ENCODE measurements at regions not wholly inside any gene's neighbourhood (a gene's known extent, or its start where the extent isn't known, plus 50 kb on each side); places are given as distances from the start of the nearest gene placed in this dataset.

- Mint-ChIP-seq H3K4me3 (ENCODE audit: unreplicated experiment) (no peak overlapping the region), H3K36me3 (ENCODE audit: unreplicated experiment) (no peaks in the 10 kb centered on the region), H3K9me3 (ENCODE audit: unreplicated experiment) (no peaks in the 10 kb centered on the region)
Observed at GRCh38 chr4:123943976-123944375, 547.4 kb downstream of the SPRY1 start.

DNA sequence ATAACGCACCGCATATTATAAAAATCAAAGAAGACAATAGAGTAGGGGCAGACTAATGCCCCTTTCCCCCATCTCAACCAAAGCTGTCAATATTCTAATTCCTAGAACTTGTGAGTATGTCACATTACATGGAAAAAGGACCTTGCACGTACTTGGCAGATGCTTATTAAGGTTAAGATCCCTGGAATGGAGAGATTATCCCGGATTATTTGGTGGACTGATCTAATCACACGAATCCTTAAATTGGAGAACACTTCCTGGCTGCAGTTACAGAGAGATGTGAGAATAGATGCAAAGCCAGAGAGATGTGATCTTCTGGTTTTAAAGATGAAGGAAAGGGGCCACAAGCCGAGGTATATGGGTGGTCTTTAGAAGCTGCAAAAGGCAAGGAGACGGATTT is 548.7 kb downstream of the SPRY1 start:
- Mint-ChIP-seq H3K36me3 (ENCODE audit: unreplicated experiment) (no peaks in the 10 kb centered on the region), H3K27me3 (ENCODE audit: unreplicated experiment) (no peaks in the 10 kb centered on the region), H3K4me3 (ENCODE audit: unreplicated experiment) (no peak overlapping the region), H3K9me3 (ENCODE audit: unreplicated experiment) (no peaks in the 10 kb centered on the region), H3K27ac (ENCODE audit: unreplicated experiment) (no peak overlapping the region), H3K4me1 (ENCODE audit: low read depth, unreplicated experiment) (no peaks in the 10 kb centered on the region)
- no peak for DNase-seq
- TF ChIP-seq, protein P1, sequence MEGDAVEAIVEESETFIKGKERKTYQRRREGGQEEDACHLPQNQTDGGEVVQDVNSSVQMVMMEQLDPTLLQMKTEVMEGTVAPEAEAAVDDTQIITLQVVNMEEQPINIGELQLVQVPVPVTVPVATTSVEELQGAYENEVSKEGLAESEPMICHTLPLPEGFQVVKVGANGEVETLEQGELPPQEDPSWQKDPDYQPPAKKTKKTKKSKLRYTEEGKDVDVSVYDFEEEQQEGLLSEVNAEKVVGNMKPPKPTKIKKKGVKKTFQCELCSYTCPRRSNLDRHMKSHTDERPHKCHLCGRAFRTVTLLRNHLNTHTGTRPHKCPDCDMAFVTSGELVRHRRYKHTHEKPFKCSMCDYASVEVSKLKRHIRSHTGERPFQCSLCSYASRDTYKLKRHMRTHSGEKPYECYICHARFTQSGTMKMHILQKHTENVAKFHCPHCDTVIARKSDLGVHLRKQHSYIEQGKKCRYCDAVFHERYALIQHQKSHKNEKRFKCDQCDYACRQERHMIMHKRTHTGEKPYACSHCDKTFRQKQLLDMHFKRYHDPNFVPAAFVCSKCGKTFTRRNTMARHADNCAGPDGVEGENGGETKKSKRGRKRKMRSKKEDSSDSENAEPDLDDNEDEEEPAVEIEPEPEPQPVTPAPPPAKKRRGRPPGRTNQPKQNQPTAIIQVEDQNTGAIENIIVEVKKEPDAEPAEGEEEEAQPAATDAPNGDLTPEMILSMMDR (IDR thresholded peaks at IDR 0.05; ENCODE audit: partially characterized antibody, unreplicated experiment) = no peak

More at GRCh38 chr4:123943976-123944375, 547.4 kb downstream of the SPRY1 start:
- TF ChIP-seq, protein P1 (IDR thresholded peaks at IDR 0.05; ENCODE audit: partially characterized antibody, unreplicated experiment) = no peak
- Mint-ChIP-seq H3K4me1 (ENCODE audit: low read depth, unreplicated experiment) (no peaks in the 10 kb centered on the region), H3K27ac (ENCODE audit: unreplicated experiment) (no peak overlapping the region), H3K27me3 (ENCODE audit: unreplicated experiment) (no peaks in the 10 kb centered on the region)
- DNase-seq = no peak

DNA sequence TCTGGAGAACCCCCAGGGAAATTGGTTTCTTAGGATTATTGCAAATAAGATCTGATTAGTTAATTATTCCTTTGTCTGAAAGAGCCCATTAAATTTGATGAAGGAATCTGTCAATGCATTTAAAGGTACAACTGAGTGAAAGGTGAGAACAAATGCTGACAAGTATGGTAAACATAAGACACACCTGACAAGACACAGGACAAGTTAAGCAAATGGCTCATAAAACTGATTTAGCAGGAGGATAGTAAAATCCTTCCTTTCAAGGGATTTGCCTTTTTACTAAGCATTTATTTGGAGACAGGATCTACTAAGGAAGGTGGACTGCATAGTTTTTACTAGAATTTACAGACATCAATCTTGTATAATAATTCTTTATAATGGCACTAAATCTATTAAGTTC is 553.9 kb downstream of the SPRY1 start:
- TF ChIP-seq, protein P1 (IDR thresholded peaks at IDR 0.05; ENCODE audit: partially characterized antibody, unreplicated experiment) = no peak
- Mint-ChIP-seq H3K27me3 (ENCODE audit: unreplicated experiment) (no peaks in the 10 kb centered on the region), H3K9me3 (ENCODE audit: unreplicated experiment) (no peaks in the 10 kb centered on the region), H3K36me3 (ENCODE audit: unreplicated experiment) (no peaks in the 10 kb centered on the region), H3K27ac (ENCODE audit: unreplicated experiment) (no peak overlapping the region), H3K4me1 (ENCODE audit: low read depth, unreplicated experiment) (peaks cover 8% of the 10 kb centered on the region), H3K4me3 (ENCODE audit: unreplicated experiment) (no peak overlapping the region)
- DNase-seq = no peak

- Mint-ChIP-seq H3K36me3 (ENCODE audit: unreplicated experiment) (no peaks in the 10 kb centered on the region), H3K4me1 (ENCODE audit: low read depth, unreplicated experiment) (peaks cover 8% of the 10 kb centered on the region), H3K9me3 (ENCODE audit: unreplicated experiment) (no peaks in the 10 kb centered on the region), H3K27ac (ENCODE audit: unreplicated experiment) (no peak overlapping the region), H3K27me3 (ENCODE audit: unreplicated experiment) (no peaks in the 10 kb centered on the region), H3K4me3 (ENCODE audit: unreplicated experiment) (no peak overlapping the region)
- TF ChIP-seq, protein P1 (IDR thresholded peaks at IDR 0.05; ENCODE audit: partially characterized antibody, unreplicated experiment) = no peak
- no peak for DNase-seq
Observed at GRCh38 chr4:123952530-123953274, 556.1 kb downstream of the SPRY1 start.

DNA sequence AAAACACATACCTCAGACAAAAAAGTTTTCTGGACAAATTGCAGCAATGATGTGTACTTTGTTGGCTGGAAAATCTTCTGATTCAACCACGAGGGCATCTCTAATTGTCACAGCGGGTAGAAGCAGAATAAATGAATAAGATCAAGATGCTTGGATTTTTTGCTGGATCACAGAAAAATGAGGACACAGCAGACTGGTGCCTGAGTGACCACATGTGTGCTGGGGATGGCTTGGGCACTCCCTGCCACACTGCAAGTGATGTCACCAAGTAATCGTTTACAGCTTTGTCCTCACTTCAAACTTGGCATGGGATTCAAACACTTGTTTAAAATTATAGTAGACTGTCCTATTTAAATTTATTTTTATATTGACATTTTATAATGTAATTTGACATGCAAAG is 557.0 kb downstream of the SPRY1 start:
- Mint-ChIP-seq H3K36me3 (ENCODE audit: unreplicated experiment) (no peaks in the 10 kb centered on the region), H3K9me3 (ENCODE audit: unreplicated experiment) (no peaks in the 10 kb centered on the region), H3K27me3 (ENCODE audit: unreplicated experiment) (no peaks in the 10 kb centered on the region), H3K4me1 (ENCODE audit: low read depth, unreplicated experiment) (peaks cover 8% of the 10 kb centered on the region), H3K4me3 (ENCODE audit: unreplicated experiment) (no peak overlapping the region), H3K27ac (ENCODE audit: unreplicated experiment) (no peak overlapping the region)
- DNase-seq = no peak
- TF ChIP-seq, protein P1 (IDR thresholded peaks at IDR 0.05; ENCODE audit: partially characterized antibody, unreplicated experiment) = no peak

Data from glutamatergic neuron (in vitro differentiated cells).